Hepatocyte (in vitro differentiated cells): ENCODE measurements at regions not wholly inside any gene's neighbourhood (a gene's known extent, or its start where the extent isn't known, plus 50 kb on each side); places are given as distances from the start of the nearest gene placed in this dataset.

Source experiments
- EZH2phosphoT487 ChIP-seq: fragments of 200-600 bp; sonication (generic); IDR thresholded peaks from one replicate; pipeline ENCODE4 v1.6.1; 2018; ENCODE audit warnings: antibody characterized with exemption, mild to moderate bottlenecking, low read depth, moderate library complexity; ENCODE audit not compliant: unreplicated experiment, severe bottlenecking
- TF ChIP-seq, protein P1 (sequence below): fragments of 200-600 bp; sonication (generic); IDR thresholded peaks from 2 replicates; pipeline ENCODE4 v1.5.1; 2016; ENCODE audit warnings: antibody characterized with exemption, mild to moderate bottlenecking; ENCODE audit not compliant: poor library complexity

DNA sequence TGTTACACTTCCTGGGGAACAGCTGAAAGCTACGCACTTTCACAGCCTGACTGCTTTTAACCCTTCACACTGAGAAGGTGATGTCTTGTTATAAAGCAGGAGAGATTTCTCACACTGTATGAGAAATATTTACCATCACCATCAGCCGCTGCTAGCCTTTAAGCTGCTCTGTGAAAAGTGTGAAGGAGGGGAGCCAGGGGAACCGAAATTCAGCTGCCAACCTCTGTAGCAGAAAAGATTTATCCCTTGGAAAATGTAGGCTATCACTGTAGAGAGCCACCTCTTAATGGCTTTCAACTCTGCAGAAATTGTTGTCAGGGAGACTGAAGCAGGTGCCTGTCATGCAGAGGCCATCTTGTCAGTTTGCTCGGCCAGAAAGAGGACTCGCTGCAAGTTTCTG is 145.3 kb downstream of the SP3 start:
- TF ChIP-seq, protein P1, sequence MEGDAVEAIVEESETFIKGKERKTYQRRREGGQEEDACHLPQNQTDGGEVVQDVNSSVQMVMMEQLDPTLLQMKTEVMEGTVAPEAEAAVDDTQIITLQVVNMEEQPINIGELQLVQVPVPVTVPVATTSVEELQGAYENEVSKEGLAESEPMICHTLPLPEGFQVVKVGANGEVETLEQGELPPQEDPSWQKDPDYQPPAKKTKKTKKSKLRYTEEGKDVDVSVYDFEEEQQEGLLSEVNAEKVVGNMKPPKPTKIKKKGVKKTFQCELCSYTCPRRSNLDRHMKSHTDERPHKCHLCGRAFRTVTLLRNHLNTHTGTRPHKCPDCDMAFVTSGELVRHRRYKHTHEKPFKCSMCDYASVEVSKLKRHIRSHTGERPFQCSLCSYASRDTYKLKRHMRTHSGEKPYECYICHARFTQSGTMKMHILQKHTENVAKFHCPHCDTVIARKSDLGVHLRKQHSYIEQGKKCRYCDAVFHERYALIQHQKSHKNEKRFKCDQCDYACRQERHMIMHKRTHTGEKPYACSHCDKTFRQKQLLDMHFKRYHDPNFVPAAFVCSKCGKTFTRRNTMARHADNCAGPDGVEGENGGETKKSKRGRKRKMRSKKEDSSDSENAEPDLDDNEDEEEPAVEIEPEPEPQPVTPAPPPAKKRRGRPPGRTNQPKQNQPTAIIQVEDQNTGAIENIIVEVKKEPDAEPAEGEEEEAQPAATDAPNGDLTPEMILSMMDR = no peak
- no peak for TF ChIP-seq EZH2phosphoT487
